ENCODE measurements at regions not wholly inside any gene's neighbourhood (a gene's known extent, or its start where the extent isn't known, plus 50 kb on each side); places are given as distances from the start of the nearest gene placed in this dataset.

- no peak for DNase-seq (ENCODE audit: low read depth, low spot score)
- Histone ChIP-seq H3K9me3 (replicated peaks; ENCODE audit: control insufficient read depth, insufficient read depth, low read length) (no peaks in the 10 kb centered on the region), H3K9me1 (replicated peaks; ENCODE audit: control insufficient read depth, extremely low read depth, insufficient read depth, low read length) (no peaks in the 10 kb centered on the region), H3K79me2 (ENCODE audit: control insufficient read depth, insufficient read depth, low read length) (no peaks in the 10 kb centered on the region), H3K27me3 (ENCODE audit: control insufficient read depth in 2 of 2, insufficient read depth in 2 of 2, low read length in 2 of 2) (no peaks in the 10 kb centered on the region), H4K20me1 (replicated peaks; ENCODE audit: control insufficient read depth, extremely low read depth, insufficient read depth, low read length) (no peaks in the 10 kb centered on the region), H3K27ac (ENCODE audit: insufficient read depth, low read depth, low read length) (no peak overlapping the region), H3K4me1 (ENCODE audit: control insufficient read depth, extremely low read depth, insufficient read depth, low read length) (no peaks in the 10 kb centered on the region), H3K36me3 (ENCODE audit: control insufficient read depth in 2 of 2, extremely low read depth in 1 of 2, insufficient read depth in 2 of 2, low read length in 2 of 2) (no peaks in the 10 kb centered on the region), H2AFZ (ENCODE audit: low read depth, low read length) (no peak overlapping the region), H3K4me3 (replicated peaks in 1 of 3; ENCODE audit: insufficient read depth in 1 of 3, low read depth in 1 of 3, low read length in 3 of 3) (no peak overlapping the region), H3K4me2 (ENCODE audit: insufficient read depth, low read length) (no peak overlapping the region), H3K9ac (replicated peaks; ENCODE audit: extremely low read depth, insufficient read depth, low read length) (no peak overlapping the region)
- no peak for TF ChIP-seq FOS (IDR thresholded peaks at IDR 0.05; ENCODE audit: borderline replicate concordance, insufficient read depth, low read length)
- no peak for TF ChIP-seq POLR2A (IDR thresholded peaks at IDR 0.05; ENCODE audit: low read depth, low read length)
- TF ChIP-seq GATA2 (IDR thresholded peaks at IDR 0.05; ENCODE audit: insufficient read depth, insufficient read length, low read depth, low read length): no peak
- TF ChIP-seq MAX (IDR thresholded peaks at IDR 0.05; ENCODE audit: insufficient read depth, insufficient read length): no peak
- no peak for TF ChIP-seq POLR2AphosphoS5 (IDR thresholded peaks at IDR 0.05; ENCODE audit: insufficient read depth, low read depth, low read length)
- TF ChIP-seq MYC (IDR thresholded peaks at IDR 0.05; ENCODE audit: low read depth, low read length): no peak
- no peak for TF ChIP-seq JUN (IDR thresholded peaks at IDR 0.05; ENCODE audit: borderline replicate concordance, insufficient read depth, insufficient read length, low read depth)
- TF ChIP-seq EZH2 (IDR thresholded peaks at IDR 0.05; ENCODE audit: borderline replicate concordance, low read depth, low read length, severe bottlenecking): no peak
- TF ChIP-seq, protein P1, sequence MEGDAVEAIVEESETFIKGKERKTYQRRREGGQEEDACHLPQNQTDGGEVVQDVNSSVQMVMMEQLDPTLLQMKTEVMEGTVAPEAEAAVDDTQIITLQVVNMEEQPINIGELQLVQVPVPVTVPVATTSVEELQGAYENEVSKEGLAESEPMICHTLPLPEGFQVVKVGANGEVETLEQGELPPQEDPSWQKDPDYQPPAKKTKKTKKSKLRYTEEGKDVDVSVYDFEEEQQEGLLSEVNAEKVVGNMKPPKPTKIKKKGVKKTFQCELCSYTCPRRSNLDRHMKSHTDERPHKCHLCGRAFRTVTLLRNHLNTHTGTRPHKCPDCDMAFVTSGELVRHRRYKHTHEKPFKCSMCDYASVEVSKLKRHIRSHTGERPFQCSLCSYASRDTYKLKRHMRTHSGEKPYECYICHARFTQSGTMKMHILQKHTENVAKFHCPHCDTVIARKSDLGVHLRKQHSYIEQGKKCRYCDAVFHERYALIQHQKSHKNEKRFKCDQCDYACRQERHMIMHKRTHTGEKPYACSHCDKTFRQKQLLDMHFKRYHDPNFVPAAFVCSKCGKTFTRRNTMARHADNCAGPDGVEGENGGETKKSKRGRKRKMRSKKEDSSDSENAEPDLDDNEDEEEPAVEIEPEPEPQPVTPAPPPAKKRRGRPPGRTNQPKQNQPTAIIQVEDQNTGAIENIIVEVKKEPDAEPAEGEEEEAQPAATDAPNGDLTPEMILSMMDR (IDR thresholded peaks at IDR 0.05; ENCODE audit: extremely low read depth in 1 of 2, insufficient read depth in 1 of 2, low read depth in 1 of 2, low read length in 2 of 2): no peak
- ChIA-PET CTCF (interaction anchor here (0.9 to 1.4 kb wide), 3 partner anchors 10 to 240 kb away, joined by 3 to 4 read pairs (median 3); no protein-coding TSS in a partner anchor), POLR2A (no interaction called here)
- intact Hi-C loops (cut with micrococcal nuclease) (no loop called here), dilution Hi-C loops (cut with MboI; ENCODE audit: extremely low pct_ligation_motif_present, low sequenced_read_pairs) (no loop called here)
- FAIRE-seq: no peak
- BruUV-seq (replicated peaks): no TSS peak
Measured at GRCh38 chr13:95432141-95432540, 120.4 kb upstream of the CLDN10 start.
